SK-N-SH (cell line): ENCODE measurements at regions not wholly inside any gene's neighbourhood (a gene's known extent, or its start where the extent isn't known, plus 50 kb on each side); places are given as distances from the start of the nearest gene placed in this dataset.

Experiments used
- CTCF ChIA-PET: fragments of 300-600, 350-600 bp; formaldehyde crosslinking; extraction: SDS; loops from one replicate; lab custom pipeline; 2021; lab: Yijun Ruan, JAX
- POLR2A ChIA-PET: fragments of 350-600 bp; sonication (Branson Sonifier 250); formaldehyde crosslinking; extraction: SDS; loops from one replicate; lab custom pipeline; 2020; ENCODE audit warnings: antibody characterized with exemption, inconsistent platforms; lab: Yijun Ruan, JAX
- DNase-seq: peaks from one replicate; pipeline ENCODE4 v3.0.0; 2012
- H2AFZ ChIP-seq: fragments of 200-600 bp; sonication (generic); 2 replicates; pipeline ENCODE4 v1.8.1; 2016; ENCODE audit warnings: antibody characterized with exemption, mild to moderate bottlenecking, low read depth
- H3F3A ChIP-seq: fragments of 200-600 bp; sonication (generic); replicated peaks from 2 replicates; pipeline ENCODE3; 2016; ENCODE audit warnings: antibody characterized with exemption, mild to moderate bottlenecking; ENCODE audit not compliant: insufficient read depth
- H3K27ac ChIP-seq, 2 experiments: fragments of 200-500 bp in 1 of 2; fragments of 200-600 bp in 1 of 2; sonication (Bioruptor generic) in 1 of 2; sonication (generic), shearing (Covaris generic) in 1 of 2; 2 replicates each; pipeline versions ENCODE4 v1.5.1 to v1.6.1; 2014 to 2016; ENCODE audit warnings: low read depth in 2 of 2, inconsistent platforms in 1 of 2, low read length in 1 of 2, mild to moderate bottlenecking in 1 of 2, mixed read lengths in 1 of 2
- H3K27me3 ChIP-seq: fragments of 200-600 bp; sonication (generic), shearing (Covaris generic); 2 replicates; pipeline ENCODE4 v1.6.1; 2016; ENCODE audit warnings: mixed run types; ENCODE audit not compliant: insufficient read depth
- H3K36me3 ChIP-seq, 2 experiments: fragments of 200-500 bp in 1 of 2; fragments of 200-600 bp in 1 of 2; sonication (Bioruptor generic) in 1 of 2; sonication (generic) in 1 of 2; replicated peaks in 1 of 2; 2 replicates each; pipeline versions ENCODE3 to v1.5.1; 2014 to 2016; ENCODE audit warnings: low read length in 1 of 2, mild to moderate bottlenecking in 1 of 2; ENCODE audit not compliant: insufficient read depth in 2 of 2, control insufficient read depth in 1 of 2
- H3K4me1 ChIP-seq, 2 experiments: fragments of 200-500 bp in 1 of 2; fragments of 200-600 bp in 1 of 2; sonication (Bioruptor generic) in 1 of 2; sonication (generic), shearing (Covaris generic) in 1 of 2; 2 replicates each; pipeline versions ENCODE4 v1.5.1 to v1.6.1; 2014 to 2016; ENCODE audit warnings: low read depth in 1 of 2, low read length in 1 of 2, mixed run types in 1 of 2; ENCODE audit not compliant: insufficient read depth in 2 of 2, control insufficient read depth in 1 of 2
- H3K4me2 ChIP-seq: fragments of 200-600 bp; sonication (generic), shearing (Covaris generic); 2 replicates; pipeline ENCODE4 v1.6.1; 2017; ENCODE audit warnings: mixed run types
- H3K4me3 ChIP-seq, 2 experiments: fragments of 200-500 bp in 1 of 2; fragments of 200-600 bp in 1 of 2; sonication (Bioruptor generic) in 1 of 2; sonication (generic), shearing (Covaris generic) in 1 of 2; 2 replicates each; pipeline versions ENCODE4 v1.5.1 to v1.8.1; 2014 to 2016; ENCODE audit warnings: low read depth in 2 of 2, inconsistent platforms in 1 of 2, low read length in 1 of 2, mild to moderate bottlenecking in 1 of 2, mixed read lengths in 1 of 2, moderate library complexity in 1 of 2
- H3K79me2 ChIP-seq: fragments of 200-600 bp; sonication (generic); 2 replicates; pipeline ENCODE4 v1.8.1; 2017; ENCODE audit warnings: mild to moderate bottlenecking; ENCODE audit not compliant: insufficient read depth
- H3K9ac ChIP-seq: fragments of 200-600 bp; sonication (generic); 2 replicates; pipeline ENCODE4 v1.6.1; 2017; ENCODE audit warnings: mixed run types
- H3K9me2 ChIP-seq: fragments of 200-600 bp; sonication (generic); 2 replicates; pipeline ENCODE4 v1.6.1; 2017; ENCODE audit warnings: mixed run types
- H3K9me3 ChIP-seq: fragments of 200-600 bp; sonication (generic); 2 replicates; pipeline ENCODE4 v1.6.1; 2017; ENCODE audit warnings: mixed run types, mild to moderate bottlenecking, moderate library complexity
- H4K20me1 ChIP-seq: fragments of 200-600 bp; sonication (generic); 2 replicates; pipeline ENCODE4 v1.6.1; 2017; ENCODE audit warnings: mild to moderate bottlenecking, mixed run types; ENCODE audit not compliant: insufficient read depth
- EZH2phosphoT487 ChIP-seq: fragments of 200-600 bp; sonication (generic); IDR thresholded peaks from 2 replicates; pipeline ENCODE4 v1.6.1; 2017; ENCODE audit warnings: low read depth, mixed run types, mild to moderate bottlenecking, antibody characterized with exemption, moderate library complexity, borderline replicate concordance
- FOSL2 ChIP-seq: IDR thresholded peaks from 2 replicates; pipeline ENCODE4 v1.4.0; 2012; ENCODE audit warnings: low read depth, mild to moderate bottlenecking, moderate library complexity, borderline replicate concordance
- FOXJ3 ChIP-seq: sonication (generic); formaldehyde crosslinking; IDR thresholded peaks from 2 replicates; pipeline ENCODE4 v1.5.1; 2020; ENCODE audit warnings: mild to moderate bottlenecking, missing genetic modification reagents
- FOXM1 ChIP-seq: IDR thresholded peaks from 2 replicates; pipeline ENCODE4 v1.4.0; 2012; ENCODE audit warnings: low read depth, mild to moderate bottlenecking
- GABPA ChIP-seq: IDR thresholded peaks from 2 replicates; pipeline ENCODE4 v1.4.0; 2012; ENCODE audit warnings: low read depth, mild to moderate bottlenecking
- MXI1 ChIP-seq: IDR thresholded peaks from 2 replicates; pipeline ENCODE4 v1.6.1; 2012; ENCODE audit warnings: mild to moderate bottlenecking, low read depth, low read length, improper control_type of control experiment
- NFIC ChIP-seq: IDR thresholded peaks from 2 replicates; pipeline ENCODE4 v1.4.0; 2012; ENCODE audit warnings: borderline replicate concordance
- POLR2AphosphoS5 ChIP-seq: IDR thresholded peaks from 2 replicates; pipeline ENCODE4 v1.6.1; 2012; ENCODE audit warnings: low read depth, low read length
- RFX5 ChIP-seq: IDR thresholded peaks from 2 replicates; pipeline ENCODE4 v1.6.1; 2012; ENCODE audit warnings: mild to moderate bottlenecking, improper control_type of control experiment, low read length
- RXRA ChIP-seq: IDR thresholded peaks from 2 replicates; pipeline ENCODE4 v1.4.0; 2012; ENCODE audit warnings: low read depth, mild to moderate bottlenecking, borderline replicate concordance
- YY1 ChIP-seq: IDR thresholded peaks from 2 replicates; pipeline ENCODE4 v1.4.0; 2012; ENCODE audit warnings: low read depth, mild to moderate bottlenecking
- WGBS: methylation state at CpG from one replicate; pipeline ENCODE4 v1.1.6; 2017; ENCODE audit warnings: low lambda C conversion rate; 5-methylcytosine and 5-hydroxymethylcytosine counted together
- TF ChIP-seq, protein P1 (sequence below): IDR thresholded peaks from 2 replicates; pipeline ENCODE4 v1.4.0; 2012; ENCODE audit warnings: low read depth, borderline replicate concordance
- TF ChIP-seq, protein P2 (sequence below): fragments of 200-600 bp; sonication (generic); IDR thresholded peaks from 2 replicates; pipeline ENCODE4 v1.6.1; 2017; ENCODE audit warnings: antibody characterized with exemption, mild to moderate bottlenecking, moderate library complexity
- TF ChIP-seq, protein P3 (sequence below): IDR thresholded peaks from 2 replicates; pipeline ENCODE4; 2012
- TF ChIP-seq, protein P4 (sequence below): IDR thresholded peaks from 2 replicates; pipeline ENCODE4 v1.4.0; 2012; ENCODE audit warnings: low read depth, borderline replicate concordance

DNA sequence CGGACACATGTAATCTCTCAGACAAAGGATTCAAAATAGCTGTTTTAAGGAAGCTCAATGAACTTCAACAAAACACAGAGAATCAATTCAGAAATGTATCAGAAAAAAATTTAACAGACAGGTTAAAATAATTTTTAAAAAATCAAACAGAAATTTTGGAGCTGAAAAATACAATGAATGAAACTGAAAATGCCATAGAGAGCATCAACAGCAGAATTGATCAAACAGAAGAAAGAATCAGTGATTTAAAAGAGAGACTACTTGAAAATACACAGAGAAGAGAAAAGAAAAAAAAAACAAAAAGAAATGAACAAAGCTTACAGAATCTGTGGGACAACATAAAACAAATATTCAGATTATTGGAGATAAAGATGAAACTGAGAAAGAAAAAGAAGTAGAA lies 118.8 kb upstream of the GYPA start:
- no peak overlapping the region for H2AFZ ChIP-seq
- CTCF ChIA-PET, result no interaction called here

DNA sequence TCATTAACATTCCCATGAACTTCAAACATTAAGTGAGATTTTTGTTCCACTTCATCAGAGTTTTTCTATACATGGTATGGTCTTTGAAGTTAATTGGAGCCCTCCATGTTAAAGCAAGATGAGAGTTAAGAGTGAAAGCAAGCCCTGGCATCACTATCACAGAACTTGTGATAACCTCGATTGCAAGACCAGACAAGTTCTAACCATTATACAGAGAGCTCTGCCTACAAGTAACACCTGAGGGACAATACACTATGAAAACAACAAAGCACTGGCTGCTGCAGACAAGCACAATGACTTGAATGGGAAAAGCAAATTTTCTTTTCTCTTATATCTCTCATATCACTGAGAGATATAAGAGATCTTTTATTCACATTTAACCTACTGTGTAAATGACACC lies 126.6 kb upstream of the GYPA start:
- H4K20me1 ChIP-seq, result no peaks in the 10 kb centered on the region
- 0% methylated on average over 1 of the region's 1 CpG for WGBS
- H3K4me3 ChIP-seq, result no peak overlapping the region
- no peaks in the 10 kb centered on the region for H3K4me1 ChIP-seq
- H3K36me3 ChIP-seq, result no peaks in the 10 kb centered on the region
- ChIA-PET POLR2A (no interaction called here), CTCF (no interaction called here)
- no peak overlapping the region for H3K9ac ChIP-seq
- no peak for DNase-seq
- TF ChIP-seq RFX5, result no peak
- TF ChIP-seq, protein P1, sequence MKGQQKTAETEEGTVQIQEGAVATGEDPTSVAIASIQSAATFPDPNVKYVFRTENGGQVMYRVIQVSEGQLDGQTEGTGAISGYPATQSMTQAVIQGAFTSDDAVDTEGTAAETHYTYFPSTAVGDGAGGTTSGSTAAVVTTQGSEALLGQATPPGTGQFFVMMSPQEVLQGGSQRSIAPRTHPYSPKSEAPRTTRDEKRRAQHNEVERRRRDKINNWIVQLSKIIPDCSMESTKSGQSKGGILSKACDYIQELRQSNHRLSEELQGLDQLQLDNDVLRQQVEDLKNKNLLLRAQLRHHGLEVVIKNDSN, result no peak
- TF ChIP-seq EZH2phosphoT487, result no peak
- no peak for TF ChIP-seq FOXJ3 (CRISPR knock-in tag)
- TF ChIP-seq MXI1, result no peak
- TF ChIP-seq POLR2AphosphoS5, result no peak
- TF ChIP-seq RXRA, result no peak
- no peak for TF ChIP-seq FOSL2
- TF ChIP-seq FOXM1, result no peak
- TF ChIP-seq, protein P2, sequence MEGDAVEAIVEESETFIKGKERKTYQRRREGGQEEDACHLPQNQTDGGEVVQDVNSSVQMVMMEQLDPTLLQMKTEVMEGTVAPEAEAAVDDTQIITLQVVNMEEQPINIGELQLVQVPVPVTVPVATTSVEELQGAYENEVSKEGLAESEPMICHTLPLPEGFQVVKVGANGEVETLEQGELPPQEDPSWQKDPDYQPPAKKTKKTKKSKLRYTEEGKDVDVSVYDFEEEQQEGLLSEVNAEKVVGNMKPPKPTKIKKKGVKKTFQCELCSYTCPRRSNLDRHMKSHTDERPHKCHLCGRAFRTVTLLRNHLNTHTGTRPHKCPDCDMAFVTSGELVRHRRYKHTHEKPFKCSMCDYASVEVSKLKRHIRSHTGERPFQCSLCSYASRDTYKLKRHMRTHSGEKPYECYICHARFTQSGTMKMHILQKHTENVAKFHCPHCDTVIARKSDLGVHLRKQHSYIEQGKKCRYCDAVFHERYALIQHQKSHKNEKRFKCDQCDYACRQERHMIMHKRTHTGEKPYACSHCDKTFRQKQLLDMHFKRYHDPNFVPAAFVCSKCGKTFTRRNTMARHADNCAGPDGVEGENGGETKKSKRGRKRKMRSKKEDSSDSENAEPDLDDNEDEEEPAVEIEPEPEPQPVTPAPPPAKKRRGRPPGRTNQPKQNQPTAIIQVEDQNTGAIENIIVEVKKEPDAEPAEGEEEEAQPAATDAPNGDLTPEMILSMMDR, result no peak
- TF ChIP-seq, protein P3, sequence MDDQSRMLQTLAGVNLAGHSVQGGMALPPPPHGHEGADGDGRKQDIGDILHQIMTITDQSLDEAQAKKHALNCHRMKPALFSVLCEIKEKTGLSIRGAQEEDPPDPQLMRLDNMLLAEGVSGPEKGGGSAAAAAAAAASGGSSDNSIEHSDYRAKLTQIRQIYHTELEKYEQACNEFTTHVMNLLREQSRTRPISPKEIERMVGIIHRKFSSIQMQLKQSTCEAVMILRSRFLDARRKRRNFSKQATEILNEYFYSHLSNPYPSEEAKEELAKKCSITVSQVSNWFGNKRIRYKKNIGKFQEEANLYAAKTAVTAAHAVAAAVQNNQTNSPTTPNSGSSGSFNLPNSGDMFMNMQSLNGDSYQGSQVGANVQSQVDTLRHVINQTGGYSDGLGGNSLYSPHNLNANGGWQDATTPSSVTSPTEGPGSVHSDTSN, result no peak
- TF ChIP-seq NFIC, result no peak
- TF ChIP-seq, protein P4, sequence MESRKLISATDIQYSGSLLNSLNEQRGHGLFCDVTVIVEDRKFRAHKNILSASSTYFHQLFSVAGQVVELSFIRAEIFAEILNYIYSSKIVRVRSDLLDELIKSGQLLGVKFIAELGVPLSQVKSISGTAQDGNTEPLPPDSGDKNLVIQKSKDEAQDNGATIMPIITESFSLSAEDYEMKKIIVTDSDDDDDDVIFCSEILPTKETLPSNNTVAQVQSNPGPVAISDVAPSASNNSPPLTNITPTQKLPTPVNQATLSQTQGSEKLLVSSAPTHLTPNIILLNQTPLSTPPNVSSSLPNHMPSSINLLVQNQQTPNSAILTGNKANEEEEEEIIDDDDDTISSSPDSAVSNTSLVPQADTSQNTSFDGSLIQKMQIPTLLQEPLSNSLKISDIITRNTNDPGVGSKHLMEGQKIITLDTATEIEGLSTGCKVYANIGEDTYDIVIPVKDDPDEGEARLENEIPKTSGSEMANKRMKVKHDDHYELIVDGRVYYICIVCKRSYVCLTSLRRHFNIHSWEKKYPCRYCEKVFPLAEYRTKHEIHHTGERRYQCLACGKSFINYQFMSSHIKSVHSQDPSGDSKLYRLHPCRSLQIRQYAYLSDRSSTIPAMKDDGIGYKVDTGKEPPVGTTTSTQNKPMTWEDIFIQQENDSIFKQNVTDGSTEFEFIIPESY, result no peak
- no peak for TF ChIP-seq YY1
- H3K79me2 ChIP-seq, result no peaks in the 10 kb centered on the region
- H3K9me2 ChIP-seq, result no peaks in the 10 kb centered on the region
- H2AFZ ChIP-seq, result no peak overlapping the region
- H3K4me2 ChIP-seq, result no peak overlapping the region
- H3K27ac ChIP-seq, result no peak overlapping the region
- no peaks in the 10 kb centered on the region for H3K9me3 ChIP-seq
- H3K27me3 ChIP-seq, result no peaks in the 10 kb centered on the region
- H3F3A ChIP-seq, result no peaks in the 10 kb centered on the region

More for the DNA sequence above, 118.8 kb upstream of the GYPA start:
- Histone ChIP-seq H3K9me3 (no peaks in the 10 kb centered on the region), H3K79me2 (no peaks in the 10 kb centered on the region), H3K36me3 (no peaks in the 10 kb centered on the region), H3K9me2 (no peaks in the 10 kb centered on the region), H3K27ac (no peak overlapping the region), H3K9ac (no peak overlapping the region), H3K4me1 (no peaks in the 10 kb centered on the region), H3F3A (no peaks in the 10 kb centered on the region), H3K4me3 (no peak overlapping the region), H4K20me1 (no peaks in the 10 kb centered on the region), H3K27me3 (no peaks in the 10 kb centered on the region), H3K4me2 (no peak overlapping the region)
- WGBS, result 40% methylated on average over 1 of the region's 1 CpG
- no peak for DNase-seq
- TF ChIP-seq GABPA, result no peak
- POLR2A ChIA-PET, result no interaction called here
